GM19324 (cell line): ENCODE measurements at regions not wholly inside any gene's neighbourhood (a gene's known extent, or its start where the extent isn't known, plus 50 kb on each side); places are given as distances from the start of the nearest gene placed in this dataset.

Experiments used
- ATAC-seq: cut with Tn5 transposase; IDR thresholded peaks from one replicate; pipeline ENCODE4 v1.9.1; 2021; ENCODE audit warnings: mild to moderate bottlenecking, moderate library complexity; ENCODE audit not compliant: unreplicated experiment, low FRiP score

- ATAC-seq = no peak
Observed at GRCh38 chrX:39967348-39967747, 130.4 kb downstream of the BCOR start.

GRCh38 chrX:39969099-39969818 is 128.5 kb downstream of the BCOR start:
- ATAC-seq = no peak

GRCh38 chrX:39969819-39970504 is 127.8 kb downstream of the BCOR start:
- ATAC-seq = no peak

GRCh38 chrX:39971760-39972159 is 126.0 kb downstream of the BCOR start:
- ATAC-seq = no peak

GRCh38 chrX:39972340-39972739 is 125.4 kb downstream of the BCOR start:
- no peak for ATAC-seq

GRCh38 chrX:39973810-39974209 is 123.9 kb downstream of the BCOR start:
- ATAC-seq = no peak

GRCh38 chrX:39974270-39974669 is 123.5 kb downstream of the BCOR start:
- no peak for ATAC-seq

GRCh38 chrX:39975101-39975925 is 122.4 kb downstream of the BCOR start:
- no peak for ATAC-seq

GRCh38 chrX:39981946-39982345 is 115.8 kb downstream of the BCOR start:
- no peak for ATAC-seq

- no peak for ATAC-seq
Observed at GRCh38 chrX:39982948-39983347, 114.8 kb downstream of the BCOR start.

GRCh38 chrX:39983715-39984114 is 114.0 kb downstream of the BCOR start:
- no peak for ATAC-seq

- no peak for ATAC-seq
Observed at GRCh38 chrX:39984191-39984956, 113.4 kb downstream of the BCOR start.

- no peak for ATAC-seq
Observed at GRCh38 chrX:39985071-39985470, 112.7 kb downstream of the BCOR start.

GRCh38 chrX:39985551-39985950 is 112.2 kb downstream of the BCOR start:
- no peak for ATAC-seq

GRCh38 chrX:39988496-39988895 is 109.3 kb downstream of the BCOR start:
- no peak for ATAC-seq

- ATAC-seq = no peak
Observed at GRCh38 chrX:39990388-39990787, 107.4 kb downstream of the BCOR start.

- no peak for ATAC-seq
Observed at GRCh38 chrX:39992300-39992699, 105.5 kb downstream of the BCOR start.

GRCh38 chrX:39995457-39995856 is 102.3 kb downstream of the BCOR start:
- ATAC-seq = no peak

- no peak for ATAC-seq
Observed at GRCh38 chrX:39996536-39996935, 101.2 kb downstream of the BCOR start.

GRCh38 chrX:39998636-39999406 is 98.9 kb downstream of the BCOR start:
- ATAC-seq = no peak
